ENCODE measurements at regions not wholly inside any gene's neighbourhood (a gene's known extent, or its start where the extent isn't known, plus 50 kb on each side); places are given as distances from the start of the nearest gene placed in this dataset.

DNA sequence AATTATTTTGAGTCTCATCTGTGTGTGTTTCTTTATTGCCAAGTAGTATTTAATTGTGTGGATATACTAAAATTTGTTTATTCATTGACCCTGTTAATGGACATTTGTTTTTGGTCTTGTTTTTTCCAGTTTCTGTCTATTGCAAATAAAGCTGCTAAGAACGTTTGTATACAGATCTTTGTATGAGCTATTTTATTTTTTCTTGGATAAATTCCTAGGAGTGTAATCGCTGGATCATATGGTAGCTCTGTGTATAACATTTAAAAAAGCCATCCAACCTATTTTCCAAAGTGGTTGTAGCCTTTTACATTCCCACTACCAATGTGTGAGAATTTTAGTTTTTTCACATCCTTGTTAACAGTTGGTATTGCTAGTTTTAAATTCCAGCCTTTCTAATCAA is 382.7 kb upstream of the USP24 start:
- 64 to 85% methylated on average over 2 of the region's 2 CpGs for WGBS, 2 donors

GRCh38 chr1:55594701-55595100 is 379.5 kb upstream of the USP24 start:
- intact Hi-C loops (cut with DNase I) = no loop called here
- no peak overlapping the region for H3K4me3 ChIP-seq (ENCODE audit: low read length in 2 of 2)
- H3K27me3 ChIP-seq (ENCODE audit: control insufficient read depth in 1 of 2, insufficient read depth in 2 of 2, low read length in 1 of 2) = no peaks in the 10 kb centered on the region
- DNase-seq (no peak), ATAC-seq (ENCODE audit: low FRiP score) (no peak)
- WGBS, 2 donors = 87 to 88% methylated on average over 4 of the region's 4 CpGs
- no peak overlapping the region for H3K27ac ChIP-seq (ENCODE audit: low read depth in 1 of 2, low read length in 2 of 2)
- H3K4me1 ChIP-seq (ENCODE audit: control insufficient read depth in 1 of 2, insufficient read depth in 2 of 2, low read length in 2 of 2) = peaks cover 4 to 12% of the 10 kb centered on the region in 2 donors
- H3K9me3 ChIP-seq (ENCODE audit: control insufficient read depth, low read length) = no peaks in the 10 kb centered on the region
- H3K36me3 ChIP-seq (ENCODE audit: control insufficient read depth in 1 of 2, insufficient read depth in 2 of 2, low read length in 1 of 2) = no peaks in the 10 kb centered on the region

More for the DNA sequence above, 382.7 kb upstream of the USP24 start:
- ATAC-seq (ENCODE audit: low FRiP score) (no peak), DNase-seq (no peak)
- no peaks in the 10 kb centered on the region for H3K36me3 ChIP-seq (ENCODE audit: control insufficient read depth in 1 of 2, insufficient read depth in 2 of 2, low read length in 1 of 2)
- H3K4me1 ChIP-seq (ENCODE audit: control insufficient read depth in 1 of 2, insufficient read depth in 2 of 2, low read length in 2 of 2) = no peaks in the 10 kb centered on the region
- no peak overlapping the region for H3K27ac ChIP-seq (ENCODE audit: low read depth in 1 of 2, low read length in 2 of 2)
- H3K4me3 ChIP-seq (ENCODE audit: low read length in 2 of 2) = no peak overlapping the region
- intact Hi-C loops (cut with DNase I) = no loop called here
- no peaks in the 10 kb centered on the region for H3K27me3 ChIP-seq (ENCODE audit: control insufficient read depth in 1 of 2, insufficient read depth in 2 of 2, low read length in 1 of 2)
- H3K9me3 ChIP-seq (ENCODE audit: control insufficient read depth, low read length) = no peaks in the 10 kb centered on the region

- Histone ChIP-seq H3K27ac (ENCODE audit: low read depth in 1 of 2, low read length in 2 of 2) (no peak overlapping the region), H3K4me3 (ENCODE audit: low read length in 2 of 2) (no peak overlapping the region), H3K9me3 (ENCODE audit: control insufficient read depth, low read length) (no peaks in the 10 kb centered on the region), H3K27me3 (ENCODE audit: control insufficient read depth in 1 of 2, insufficient read depth in 2 of 2, low read length in 1 of 2) (no peaks in the 10 kb centered on the region), H3K36me3 (ENCODE audit: control insufficient read depth in 1 of 2, insufficient read depth in 2 of 2, low read length in 1 of 2) (no peaks in the 10 kb centered on the region), H3K4me1 (ENCODE audit: control insufficient read depth in 1 of 2, insufficient read depth in 2 of 2, low read length in 2 of 2) (peaks cover 6 to 12% of the 10 kb centered on the region in 2 donors)
- intact Hi-C loops (cut with DNase I) = no loop called here
- ATAC-seq (ENCODE audit: low FRiP score) (no peak), DNase-seq (no peak)
Observed at GRCh38 chr1:55593298-55593697, 378.1 kb upstream of the USP24 start.

- Histone ChIP-seq H3K27ac (ENCODE audit: low read depth in 1 of 2, low read length in 2 of 2) (peak overlapping the region; percentile 36 to 45), H3K36me3 (ENCODE audit: control insufficient read depth in 1 of 2, insufficient read depth in 2 of 2, low read length in 1 of 2) (no peaks in the 10 kb centered on the region), H3K27me3 (ENCODE audit: control insufficient read depth in 1 of 2, insufficient read depth in 2 of 2, low read length in 1 of 2) (no peaks in the 10 kb centered on the region), H3K4me1 (ENCODE audit: control insufficient read depth in 1 of 2, insufficient read depth in 2 of 2, low read length in 2 of 2) (peaks cover 9 to 12% of the 10 kb centered on the region in 2 donors), H3K4me3 (ENCODE audit: low read length in 2 of 2) (no peak overlapping the region), H3K9me3 (ENCODE audit: control insufficient read depth, low read length) (no peaks in the 10 kb centered on the region)
- DNase-seq = no peak
- WGBS, 2 donors = 60 to 72% methylated on average over 2 of the region's 2 CpGs
- no peak for ATAC-seq (ENCODE audit: low FRiP score)
- intact Hi-C loops (cut with DNase I) = no loop called here
Observed at GRCh38 chr1:55592122-55592521, 377.0 kb upstream of the USP24 start.

- Histone ChIP-seq H3K9me3 (ENCODE audit: control insufficient read depth, low read length) (no peaks in the 10 kb centered on the region), H3K27ac (ENCODE audit: low read depth in 1 of 2, low read length in 2 of 2) (peak overlapping the region; percentile 94 to 96), H3K36me3 (ENCODE audit: control insufficient read depth in 1 of 2, insufficient read depth in 2 of 2, low read length in 1 of 2) (no peaks in the 10 kb centered on the region), H3K27me3 (ENCODE audit: control insufficient read depth in 1 of 2, insufficient read depth in 2 of 2, low read length in 1 of 2) (no peaks in the 10 kb centered on the region), H3K4me3 (ENCODE audit: low read length in 2 of 2) (no peak overlapping the region), H3K4me1 (ENCODE audit: control insufficient read depth in 1 of 2, insufficient read depth in 2 of 2, low read length in 2 of 2) (peaks cover 12 to 16% of the 10 kb centered on the region in 2 donors)
- ATAC-seq (ENCODE audit: low FRiP score) = peak; percentile 80
- intact Hi-C loops (cut with DNase I) = loop anchor here (10.0 kb wide), 2 partner anchors 145 to 165 kb away; no protein-coding TSS in a partner anchor
- 2 to 6% methylated on average over 7 of the region's 7 CpGs for WGBS, 2 donors
- DNase-seq = peak; percentile 85 to 89
Observed at GRCh38 chr1:55589671-55590297, 374.6 kb upstream of the USP24 start.

GRCh38 chr1:55588309-55588708 is 373.1 kb upstream of the USP24 start:
- Histone ChIP-seq H3K4me1 (ENCODE audit: control insufficient read depth in 1 of 2, insufficient read depth in 2 of 2, low read length in 2 of 2) (peaks cover 12 to 16% of the 10 kb centered on the region in 2 donors), H3K27ac (ENCODE audit: low read depth in 1 of 2, low read length in 2 of 2) (peak overlapping the region; percentile 58 to 90), H3K4me3 (ENCODE audit: low read length in 2 of 2) (no peak overlapping the region), H3K9me3 (ENCODE audit: control insufficient read depth, low read length) (no peaks in the 10 kb centered on the region), H3K36me3 (ENCODE audit: control insufficient read depth in 1 of 2, insufficient read depth in 2 of 2, low read length in 1 of 2) (no peaks in the 10 kb centered on the region), H3K27me3 (ENCODE audit: control insufficient read depth in 1 of 2, insufficient read depth in 2 of 2, low read length in 1 of 2) (no peaks in the 10 kb centered on the region)
- 2 to 4% methylated on average over 2 of the region's 2 CpGs for WGBS, 2 donors
- DNase-seq (no peak), ATAC-seq (ENCODE audit: low FRiP score) (no peak)
- intact Hi-C loops (cut with DNase I) = loop anchor here (10.0 kb wide), 2 partner anchors 144 to 164 kb away; no protein-coding TSS in a partner anchor

- H3K27ac ChIP-seq (ENCODE audit: low read depth in 1 of 2, low read length in 2 of 2) = peak overlapping the region in 1 of 2 donors; percentile 76
- no peak for ATAC-seq (ENCODE audit: low FRiP score)
- H3K36me3 ChIP-seq (ENCODE audit: control insufficient read depth in 1 of 2, insufficient read depth in 2 of 2, low read length in 1 of 2) = no peaks in the 10 kb centered on the region
- intact Hi-C loops (cut with DNase I) = loop anchor here (10.0 kb wide), 2 partner anchors 142 to 162 kb away; no protein-coding TSS in a partner anchor
- H3K4me1 ChIP-seq (ENCODE audit: control insufficient read depth in 1 of 2, insufficient read depth in 2 of 2, low read length in 2 of 2) = peaks cover 10 to 12% of the 10 kb centered on the region in 2 donors
- no peak for DNase-seq
- no peaks in the 10 kb centered on the region for H3K9me3 ChIP-seq (ENCODE audit: control insufficient read depth, low read length)
- H3K4me3 ChIP-seq (ENCODE audit: low read length in 2 of 2) = no peak overlapping the region
- no peaks in the 10 kb centered on the region for H3K27me3 ChIP-seq (ENCODE audit: control insufficient read depth in 1 of 2, insufficient read depth in 2 of 2, low read length in 1 of 2)
- WGBS, 2 donors = 60 to 71% methylated on average over 3 of the region's 3 CpGs
Observed at GRCh38 chr1:55586771-55587170, 371.6 kb upstream of the USP24 start.

DNA sequence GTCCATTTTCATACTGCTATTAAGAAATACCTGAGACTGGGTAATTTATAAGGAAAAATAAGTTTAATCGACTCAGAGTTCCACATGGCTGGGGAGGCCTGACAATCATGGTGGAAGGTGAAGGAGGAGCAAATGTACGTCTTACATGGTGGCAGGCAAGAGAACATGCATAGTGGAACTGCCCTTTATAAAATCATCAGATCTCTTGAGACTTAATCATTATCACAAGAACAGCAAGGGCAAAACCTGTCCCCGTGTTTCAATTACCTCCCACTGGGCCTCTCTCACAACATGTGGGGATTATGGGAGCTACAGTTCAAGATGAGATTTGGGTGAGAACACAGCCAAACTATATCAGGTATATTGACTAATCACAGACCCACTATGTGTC is 370.2 kb upstream of the USP24 start:
- peaks cover 2 to 12% of the 10 kb centered on the region in 2 donors for H3K4me1 ChIP-seq (ENCODE audit: control insufficient read depth in 1 of 2, insufficient read depth in 2 of 2, low read length in 2 of 2)
- H3K9me3 ChIP-seq (ENCODE audit: control insufficient read depth, low read length) = no peaks in the 10 kb centered on the region
- WGBS, 2 donors = 44 to 50% methylated on average over 3 of the region's 3 CpGs
- H3K36me3 ChIP-seq (ENCODE audit: control insufficient read depth in 1 of 2, insufficient read depth in 2 of 2, low read length in 1 of 2) = no peaks in the 10 kb centered on the region
- H3K27me3 ChIP-seq (ENCODE audit: control insufficient read depth in 1 of 2, insufficient read depth in 2 of 2, low read length in 1 of 2) = no peaks in the 10 kb centered on the region
- no peak for ATAC-seq (ENCODE audit: low FRiP score)
- H3K4me3 ChIP-seq (ENCODE audit: low read length in 2 of 2) = no peak overlapping the region
- intact Hi-C loops (cut with DNase I) = loop anchor here (10.0 kb wide), 2 partner anchors 141 to 161 kb away; no protein-coding TSS in a partner anchor
- no peak overlapping the region for H3K27ac ChIP-seq (ENCODE audit: low read depth in 1 of 2, low read length in 2 of 2)
- DNase-seq = no peak

Measured in aorta (tissue), 5 donors.